Effector CD8-positive, alpha-beta T cell (primary cell): ENCODE measurements at regions not wholly inside any gene's neighbourhood (a gene's known extent, or its start where the extent isn't known, plus 50 kb on each side); places are given as distances from the start of the nearest gene placed in this dataset.
"Not testable (repeated sequence)": the region's sequence is repeated elsewhere in the genome, so short reads cannot be mapped to it uniquely, and the experiment has no call there.

Source experiments
- DNase-seq: peaks from one replicate; lab custom pipeline; 2025; lab: John Stamatoyannopoulos, UW

GRCh38 chr5:8561854-8562253 is 692.9 kb downstream of the MTRR start:
- DNase-seq, result no peak

- DNase-seq, result not testable (repeated sequence)
Measured at GRCh38 chr5:8563540-8563939, 694.6 kb downstream of the MTRR start.

- no peak for DNase-seq
Measured at GRCh38 chr5:8568858-8569257, 699.9 kb downstream of the MTRR start.

GRCh38 chr5:8570528-8570927 is 701.6 kb downstream of the MTRR start:
- DNase-seq, result no peak

DNA sequence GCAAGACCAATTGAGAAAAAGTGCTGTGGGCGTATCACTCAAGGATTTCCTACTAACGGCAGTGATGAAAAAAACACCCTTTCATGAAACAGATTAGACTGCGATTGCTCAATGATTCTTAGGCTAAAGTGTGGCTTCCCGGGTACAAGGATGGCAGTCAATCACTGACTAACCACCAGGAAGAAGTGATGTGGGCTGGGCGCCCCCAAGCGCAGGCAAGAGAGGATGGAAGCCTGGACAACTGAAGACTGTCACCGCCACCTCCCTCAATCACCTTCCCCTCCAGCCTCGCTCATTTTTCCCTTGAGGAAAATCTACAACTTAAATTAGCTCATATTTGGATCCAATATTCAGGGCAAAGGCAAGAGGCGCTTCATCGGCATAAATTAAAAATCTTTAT is 707.2 kb downstream of the MTRR start:
- no peak for DNase-seq

DNA sequence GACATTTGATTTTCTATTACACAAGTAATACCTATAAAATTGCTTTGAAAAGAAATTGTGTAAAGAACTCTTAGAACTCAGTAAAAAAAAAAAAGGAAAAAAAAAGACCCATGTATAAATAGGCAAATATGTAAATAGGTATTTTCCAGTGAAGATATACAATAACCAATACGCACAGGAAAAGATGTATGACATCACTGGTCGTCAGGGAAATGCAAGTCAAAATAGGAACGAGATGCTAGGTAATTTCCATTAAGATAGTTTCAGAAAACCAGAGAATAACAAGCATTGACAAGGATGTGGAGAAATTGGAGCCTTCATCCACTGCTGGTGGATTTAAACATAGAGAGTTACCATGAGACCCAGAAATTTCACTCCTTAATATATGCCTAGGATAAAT is 708.8 kb downstream of the MTRR start:
- no peak for DNase-seq

- no peak for DNase-seq
Measured at GRCh38 chr5:8580298-8580697, 711.4 kb downstream of the MTRR start.

- DNase-seq, result no peak
Measured at GRCh38 chr5:8581047-8581446, 712.1 kb downstream of the MTRR start.

DNA sequence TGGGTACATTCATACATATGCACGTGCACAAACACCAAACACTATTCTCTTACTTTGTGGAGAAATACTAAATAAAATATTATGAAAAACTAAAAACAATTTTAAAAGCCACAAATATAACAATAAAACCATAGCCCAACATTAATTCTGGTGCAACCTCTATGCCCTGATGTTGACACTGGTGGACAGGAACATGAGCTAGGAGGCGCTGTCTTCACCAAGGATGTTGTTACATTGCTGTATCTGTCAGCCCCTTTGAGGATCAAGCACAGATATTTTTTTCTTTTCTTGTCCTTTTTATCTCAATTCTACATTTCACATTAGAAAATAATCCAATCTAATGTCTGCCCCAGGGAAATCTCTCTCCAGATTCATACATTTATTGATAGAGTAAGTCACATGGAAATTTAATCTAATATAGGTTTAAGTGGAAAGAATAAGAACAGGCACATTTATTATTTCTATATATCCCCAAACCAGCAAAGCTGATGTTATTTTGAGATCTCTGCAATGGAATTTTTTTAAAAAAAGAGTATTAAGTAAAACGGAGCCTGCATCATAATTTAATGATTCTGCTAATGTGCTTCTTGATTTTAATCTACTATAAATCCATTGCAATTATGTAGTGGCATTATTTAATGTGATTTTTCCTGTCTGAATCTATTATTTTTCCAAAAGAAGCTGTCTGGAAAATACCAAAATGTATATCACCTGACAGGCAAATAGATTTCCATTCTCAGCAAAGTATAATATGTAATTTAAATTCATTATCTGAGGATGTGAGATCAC is 716.5 kb downstream of the MTRR start:
- DNase-seq, result no peak

DNA sequence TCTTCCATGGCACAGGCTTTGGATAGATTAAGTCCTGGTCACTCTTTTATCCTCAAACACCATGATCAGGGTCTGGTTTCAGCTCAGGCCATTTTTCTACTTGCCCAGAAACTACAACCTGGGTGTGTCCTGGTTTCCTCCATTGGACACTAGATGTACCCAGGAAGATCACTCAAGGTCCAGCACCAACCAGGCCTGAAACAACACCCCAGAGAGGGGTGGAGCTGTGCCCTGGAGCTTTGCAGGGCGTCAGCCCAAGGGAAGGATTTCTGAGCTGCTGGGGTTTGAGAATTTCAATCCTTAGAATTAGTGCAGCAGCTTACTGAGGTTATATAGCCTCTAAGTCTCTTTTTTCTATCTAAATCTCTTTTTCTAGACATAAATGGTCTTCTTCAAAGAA is 722.0 kb downstream of the MTRR start:
- DNase-seq, result no peak

DNA sequence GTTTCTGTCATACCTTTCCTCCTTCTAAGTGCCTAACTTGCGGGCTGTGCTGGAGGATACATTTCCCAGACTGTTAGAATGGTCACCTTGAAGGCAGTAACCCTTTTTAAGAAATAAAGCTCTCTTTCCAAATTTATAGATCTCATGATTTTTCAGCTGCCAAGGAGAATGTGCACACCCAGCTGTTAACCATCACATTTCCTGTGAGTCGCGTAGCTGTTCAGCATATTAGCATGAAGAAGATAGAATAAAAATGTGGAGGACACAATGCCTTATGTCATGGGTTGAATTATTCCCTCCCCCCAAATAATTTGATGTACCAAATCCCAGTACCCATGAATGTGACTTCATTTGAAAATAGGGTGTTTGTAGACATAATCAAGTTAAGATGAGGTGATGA is 729.4 kb downstream of the MTRR start:
- DNase-seq, result no peak

DNA sequence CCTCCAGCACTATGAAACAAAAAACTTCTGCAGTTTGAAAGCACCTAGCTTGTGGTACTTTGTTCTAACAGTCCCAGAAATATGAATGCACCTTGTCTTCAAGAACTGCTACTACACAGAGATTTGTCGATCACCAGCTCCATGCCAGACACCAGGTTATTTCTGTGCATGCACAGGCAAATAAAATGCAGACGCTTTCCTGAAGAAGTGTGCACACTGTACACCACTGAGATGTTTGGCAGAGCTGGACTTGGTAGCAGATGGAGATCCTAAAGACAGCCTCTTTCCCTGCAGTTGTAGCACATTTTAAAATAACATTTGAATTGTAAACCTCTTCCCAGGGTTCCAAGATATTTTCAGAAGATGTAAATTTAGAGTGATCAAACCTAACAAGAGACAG is 730.0 kb downstream of the MTRR start:
- DNase-seq, result no peak

DNA sequence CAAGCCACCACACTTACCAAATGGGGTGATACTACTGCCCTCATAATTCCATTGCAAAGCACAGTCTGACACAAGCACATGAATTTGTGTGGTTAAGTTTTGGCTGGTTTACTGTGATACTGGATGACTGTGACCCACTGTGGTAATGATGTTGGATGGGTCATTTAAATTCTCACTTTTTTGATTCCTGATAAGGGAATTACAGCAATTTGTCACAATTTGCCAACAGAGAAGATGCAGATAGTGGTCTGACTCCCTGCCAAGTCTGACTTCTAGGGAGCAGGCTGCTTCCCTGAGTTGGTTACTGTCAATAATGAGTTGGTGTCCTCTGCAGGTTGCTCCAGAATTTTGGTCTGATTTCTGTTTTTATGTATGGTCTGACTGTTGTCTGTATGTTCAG is 731.9 kb downstream of the MTRR start:
- no peak for DNase-seq

DNA sequence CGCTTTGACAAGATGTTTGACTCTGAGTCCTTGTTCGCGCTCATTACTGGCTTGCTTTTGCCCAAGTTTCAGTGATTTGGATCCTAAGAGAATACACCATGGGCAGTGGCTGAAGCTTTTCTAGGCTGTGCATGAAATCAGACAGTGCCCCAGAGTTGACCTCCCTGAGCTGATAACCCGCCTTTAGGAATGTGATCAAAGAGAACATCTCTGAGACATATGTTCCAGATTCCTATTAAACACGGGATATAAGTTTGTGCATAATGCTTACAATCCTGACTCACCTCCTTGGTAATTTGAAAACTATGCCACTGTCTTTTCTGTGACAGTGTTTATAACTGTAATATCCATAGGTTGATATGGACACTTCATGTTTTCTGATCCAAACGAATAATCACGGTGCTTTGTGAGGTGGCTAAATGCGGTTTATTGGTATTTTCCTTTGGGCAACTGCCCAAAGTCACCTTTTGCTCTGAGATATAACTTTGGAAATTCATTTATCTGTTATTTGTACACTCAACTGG is 732.9 kb downstream of the MTRR start:
- DNase-seq, result no peak

DNA sequence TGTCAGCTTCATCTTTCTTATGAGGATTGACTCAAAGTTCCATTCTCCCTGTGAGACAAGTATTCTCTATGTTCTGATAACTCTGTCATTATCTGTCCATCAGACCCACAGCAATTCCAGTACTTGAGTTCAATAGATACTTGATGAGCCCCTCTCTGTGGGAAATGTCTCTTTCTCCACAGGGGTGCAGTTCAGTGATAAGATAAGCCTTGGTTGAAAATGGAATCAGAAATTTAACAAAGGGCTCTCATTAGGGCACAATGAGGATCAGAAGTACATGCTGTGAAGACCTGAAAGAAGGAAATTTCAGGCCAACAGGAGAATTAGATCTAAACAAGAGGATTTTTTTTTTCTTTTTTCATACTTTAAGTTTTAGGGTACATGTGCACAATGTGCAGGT is 737.3 kb downstream of the MTRR start:
- no peak for DNase-seq

GRCh38 chr5:8611067-8611466 is 742.1 kb downstream of the MTRR start:
- no peak for DNase-seq

DNA sequence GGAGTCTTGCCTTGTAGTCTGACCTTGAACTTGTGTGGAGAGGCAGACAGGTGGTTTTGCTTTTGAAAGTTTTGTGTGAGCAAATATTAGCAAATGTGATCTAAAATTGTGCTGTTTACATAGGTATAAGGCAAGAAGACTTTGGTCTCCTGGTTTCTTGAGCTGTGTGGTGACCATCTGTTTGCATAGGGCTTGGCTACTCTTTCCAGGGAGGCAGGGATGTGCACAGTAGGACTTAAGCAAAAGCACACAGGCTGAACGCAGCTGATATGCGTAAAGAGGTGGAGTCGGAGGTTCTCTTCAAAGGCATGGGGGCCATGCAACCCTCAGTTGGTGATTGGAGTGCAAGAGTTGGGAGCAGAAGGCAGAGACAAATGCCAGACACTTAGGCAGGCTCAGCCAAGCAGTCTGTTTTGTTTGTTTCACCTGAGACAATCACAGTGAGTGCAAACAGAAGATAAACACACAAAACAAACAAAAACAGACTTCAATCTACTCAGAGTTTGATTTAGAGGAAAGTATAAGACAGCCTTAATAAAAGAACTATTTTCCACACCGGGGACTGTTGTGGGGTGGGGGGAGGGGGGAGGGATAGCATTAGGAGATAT is 744.2 kb downstream of the MTRR start:
- no peak for DNase-seq

GRCh38 chr5:8615142-8615858 is 746.4 kb downstream of the MTRR start:
- no peak for DNase-seq

GRCh38 chr5:8628521-8628920 is 759.6 kb downstream of the MTRR start:
- DNase-seq, result no peak

- DNase-seq, result no peak
Measured at GRCh38 chr5:8633259-8633658, 764.3 kb downstream of the MTRR start.

- no peak for DNase-seq
Measured at GRCh38 chr5:8633696-8634095, 764.7 kb downstream of the MTRR start.

GRCh38 chr5:8634219-8634618 is 765.3 kb downstream of the MTRR start:
- no peak for DNase-seq
